DOHH2 (cell line): ENCODE measurements at regions not wholly inside any gene's neighbourhood (a gene's known extent, or its start where the extent isn't known, plus 50 kb on each side); places are given as distances from the start of the nearest gene placed in this dataset.

Experiments
- H3F3A ChIP-seq: fragments of 200-600 bp; sonication (generic), shearing (Covaris generic); 2 replicates; pipeline ENCODE4 v1.6.0; 2016; ENCODE audit warnings: antibody characterized with exemption, mild to moderate bottlenecking; ENCODE audit not compliant: control insufficient read depth, insufficient read depth
- H3K27ac ChIP-seq: fragments of 200-600 bp; sonication (generic); 2 replicates; pipeline ENCODE4 v1.5.1; 2014; ENCODE audit warnings: low read depth, mild to moderate bottlenecking, low read length, moderate library complexity
- H3K27me3 ChIP-seq: fragments of 200-600 bp; sonication (generic); 2 replicates; pipeline ENCODE4 v1.6.1; 2014; ENCODE audit warnings: mild to moderate bottlenecking, low read length, mixed read lengths; ENCODE audit not compliant: control insufficient read depth
- H3K36me3 ChIP-seq: fragments of 200-600 bp; sonication (generic); 2 replicates; pipeline ENCODE4 v1.6.1; 2014; ENCODE audit warnings: mild to moderate bottlenecking, low read length, moderate library complexity, mixed read lengths; ENCODE audit not compliant: control insufficient read depth
- H3K4me1 ChIP-seq: fragments of 200-600 bp; sonication (generic); 2 replicates; pipeline ENCODE4 v1.6.1; 2014; ENCODE audit warnings: mild to moderate bottlenecking, low read length, mixed read lengths; ENCODE audit not compliant: control insufficient read depth
- H3K4me2 ChIP-seq: fragments of 200-600 bp; sonication (generic); 2 replicates; pipeline ENCODE4 v1.6.0; 2014; ENCODE audit warnings: mild to moderate bottlenecking, low read length, moderate library complexity
- H3K4me3 ChIP-seq: fragments of 200-600 bp; sonication (generic); 2 replicates; pipeline ENCODE4 v1.5.1; 2014; ENCODE audit warnings: mild to moderate bottlenecking, low read length, mixed read lengths
- H3K79me2 ChIP-seq: fragments of 200-600 bp; sonication (generic); 2 replicates; pipeline ENCODE4 v1.6.1; 2014; ENCODE audit warnings: mild to moderate bottlenecking, low read length, mixed read lengths; ENCODE audit not compliant: control insufficient read depth
- H3K9me2 ChIP-seq: fragments of 200-600 bp; sonication (generic); replicated peaks from 2 replicates; pipeline ENCODE4 v1.6.1; 2014; ENCODE audit warnings: mild to moderate bottlenecking, low read length, mixed read lengths; ENCODE audit not compliant: control insufficient read depth
- H3K9me3 ChIP-seq: fragments of 200-600 bp; sonication (generic); 2 replicates; pipeline ENCODE4 v1.6.1; 2014; ENCODE audit warnings: antibody characterized with exemption, low read length, mixed read lengths; ENCODE audit not compliant: control insufficient read depth, insufficient read depth
- H4K20me1 ChIP-seq: fragments of 200-600 bp; sonication (generic); 2 replicates; pipeline ENCODE4 v1.6.0; 2014; ENCODE audit warnings: low read depth, mild to moderate bottlenecking, antibody characterized with exemption, low read length, moderate library complexity; ENCODE audit not compliant: control insufficient read depth, insufficient read depth
- CTCF ChIP-seq: fragments of 200-600 bp; sonication (generic); IDR thresholded peaks from one replicate; pipeline ENCODE4 v1.5.1; 2014; ENCODE audit warnings: antibody characterized with exemption, mild to moderate bottlenecking, low read depth, low read length; ENCODE audit not compliant: poor library complexity, severe bottlenecking
- EZH2phosphoT487 ChIP-seq: fragments of 200-600 bp; sonication (generic); IDR thresholded peaks from 2 replicates; pipeline ENCODE4 v1.6.1; 2017; ENCODE audit warnings: borderline replicate concordance, mild to moderate bottlenecking, antibody characterized with exemption, low read length, moderate library complexity, mixed read lengths

DNA sequence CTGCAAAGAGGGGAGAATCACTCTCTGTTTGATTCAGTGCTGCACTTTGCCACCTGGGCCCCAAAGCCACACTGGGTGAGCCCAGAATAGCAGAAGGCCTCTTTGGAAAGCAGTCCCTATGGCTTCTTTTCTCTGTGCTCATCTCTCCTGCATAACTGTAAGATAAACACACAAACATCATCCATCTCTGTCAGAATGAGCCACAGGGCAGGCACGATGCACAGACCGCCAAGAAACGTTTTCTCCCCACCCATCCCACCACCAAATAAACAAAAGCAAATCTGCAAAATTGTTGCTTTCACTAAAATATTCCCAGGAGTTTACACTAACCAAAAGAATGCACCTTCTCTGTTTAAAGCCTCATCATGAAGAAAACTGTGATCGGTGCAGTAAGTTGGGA, 196.4 kb upstream of the POU2AF2 start:
- no peaks in the 10 kb centered on the region for H3F3A ChIP-seq
- TF ChIP-seq EZH2phosphoT487 = no peak
- TF ChIP-seq CTCF = no peak

DNA sequence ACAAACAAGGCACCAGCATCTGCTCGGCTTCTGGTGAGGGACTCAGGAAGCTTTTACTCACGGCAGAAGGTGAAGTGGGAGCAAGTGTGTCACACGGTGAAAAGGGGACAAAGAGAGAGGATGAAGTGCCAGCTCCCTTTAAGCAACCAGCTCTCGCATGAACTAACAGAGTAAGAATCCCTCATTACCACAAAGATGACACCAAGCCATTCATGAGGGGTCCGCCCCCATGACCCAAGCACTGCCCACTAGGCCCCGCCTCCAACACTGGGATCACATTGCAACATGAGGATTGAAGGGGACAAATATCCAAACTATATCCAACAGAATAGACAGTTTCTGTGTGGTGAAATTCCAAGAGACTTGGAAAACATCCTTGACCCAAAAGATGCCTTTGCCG, 198.2 kb upstream of the POU2AF2 start:
- TF ChIP-seq CTCF = no peak
- TF ChIP-seq EZH2phosphoT487 = no peak
- Histone ChIP-seq H3K36me3 (no peaks in the 10 kb centered on the region), H3K4me2 (no peak overlapping the region), H3K9me3 (no peaks in the 10 kb centered on the region), H3K9me2 (no peaks in the 10 kb centered on the region), H3K79me2 (no peaks in the 10 kb centered on the region), H3F3A (no peaks in the 10 kb centered on the region), H4K20me1 (no peaks in the 10 kb centered on the region), H3K4me3 (no peak overlapping the region), H3K27ac (no peak overlapping the region), H3K4me1 (no peaks in the 10 kb centered on the region), H3K27me3 (no peaks in the 10 kb centered on the region)

More for the DNA sequence above, 196.4 kb upstream of the POU2AF2 start:
- Histone ChIP-seq H3K9me2 (no peaks in the 10 kb centered on the region), H3K4me1 (no peaks in the 10 kb centered on the region), H4K20me1 (no peaks in the 10 kb centered on the region), H3K27ac (no peak overlapping the region), H3K4me3 (no peak overlapping the region), H3K4me2 (no peak overlapping the region), H3K79me2 (no peaks in the 10 kb centered on the region), H3K27me3 (no peaks in the 10 kb centered on the region), H3K36me3 (no peaks in the 10 kb centered on the region), H3K9me3 (no peaks in the 10 kb centered on the region)

- Histone ChIP-seq H3K4me3 (no peak overlapping the region), H3K27me3 (no peaks in the 10 kb centered on the region), H4K20me1 (no peaks in the 10 kb centered on the region), H3K9me3 (no peaks in the 10 kb centered on the region), H3K36me3 (no peaks in the 10 kb centered on the region), H3K27ac (no peak overlapping the region), H3K4me1 (no peaks in the 10 kb centered on the region), H3K9me2 (no peaks in the 10 kb centered on the region), H3K79me2 (no peaks in the 10 kb centered on the region), H3K4me2 (no peak overlapping the region), H3F3A (no peaks in the 10 kb centered on the region)
- no peak for TF ChIP-seq CTCF
- no peak for TF ChIP-seq EZH2phosphoT487
These were observed 199.2 kb upstream of the POU2AF2 start for GRCh38 chr11:111046291-111046690.

GRCh38 chr11:111045874-111046273, 199.7 kb upstream of the POU2AF2 start:
- TF ChIP-seq EZH2phosphoT487 (no peak), CTCF (no peak)
- Histone ChIP-seq H3F3A (no peaks in the 10 kb centered on the region), H3K36me3 (no peaks in the 10 kb centered on the region), H3K27me3 (no peaks in the 10 kb centered on the region), H3K27ac (no peak overlapping the region), H3K9me3 (no peaks in the 10 kb centered on the region), H3K9me2 (no peaks in the 10 kb centered on the region), H3K4me3 (no peak overlapping the region), H3K4me1 (no peaks in the 10 kb centered on the region), H3K4me2 (no peak overlapping the region), H3K79me2 (no peaks in the 10 kb centered on the region), H4K20me1 (no peaks in the 10 kb centered on the region)
